Neural progenitor cell (in vitro differentiated cells): ENCODE measurements at regions not wholly inside any gene's neighbourhood (a gene's known extent, or its start where the extent isn't known, plus 50 kb on each side); places are given as distances from the start of the nearest gene placed in this dataset.

ENCODE experiments used
- EZH2 ChIP-seq: fragments of 200-600 bp; sonication (generic); IDR thresholded peaks from 2 replicates; pipeline ENCODE4 v1.6.1; 2017; ENCODE audit warnings: antibody characterized with exemption, mild to moderate bottlenecking, moderate library complexity
- EZH2phosphoT487 ChIP-seq: fragments of 200-600 bp; sonication (generic); IDR thresholded peaks from 2 replicates; pipeline ENCODE4 v1.6.1; 2017; ENCODE audit warnings: antibody characterized with exemption
- TF ChIP-seq, protein P1 (sequence below): fragments of 200-600 bp; sonication (generic); IDR thresholded peaks from 2 replicates; pipeline ENCODE4 v1.5.1; 2017; ENCODE audit warnings: antibody characterized with exemption, mild to moderate bottlenecking

DNA sequence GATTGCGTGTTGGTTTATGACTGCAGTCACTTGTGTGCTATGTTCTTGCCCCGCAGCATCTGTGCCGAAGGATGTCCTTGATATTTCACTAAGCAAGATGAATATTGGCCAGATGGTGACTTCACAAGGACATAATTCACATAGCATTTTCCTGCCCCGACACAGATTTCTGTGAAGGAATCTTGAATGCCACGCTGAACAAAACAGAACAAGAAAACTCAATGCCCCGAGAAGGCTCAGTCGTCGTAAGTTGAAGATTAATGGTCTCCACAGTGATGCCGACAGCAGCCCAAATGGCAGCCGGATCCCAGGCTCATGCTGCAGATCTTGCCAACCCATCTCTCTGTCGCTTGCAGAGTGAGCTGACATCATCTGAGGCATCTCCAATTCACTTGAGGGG, 145.9 kb downstream of the CPEB2 start:
- TF ChIP-seq, protein P1, sequence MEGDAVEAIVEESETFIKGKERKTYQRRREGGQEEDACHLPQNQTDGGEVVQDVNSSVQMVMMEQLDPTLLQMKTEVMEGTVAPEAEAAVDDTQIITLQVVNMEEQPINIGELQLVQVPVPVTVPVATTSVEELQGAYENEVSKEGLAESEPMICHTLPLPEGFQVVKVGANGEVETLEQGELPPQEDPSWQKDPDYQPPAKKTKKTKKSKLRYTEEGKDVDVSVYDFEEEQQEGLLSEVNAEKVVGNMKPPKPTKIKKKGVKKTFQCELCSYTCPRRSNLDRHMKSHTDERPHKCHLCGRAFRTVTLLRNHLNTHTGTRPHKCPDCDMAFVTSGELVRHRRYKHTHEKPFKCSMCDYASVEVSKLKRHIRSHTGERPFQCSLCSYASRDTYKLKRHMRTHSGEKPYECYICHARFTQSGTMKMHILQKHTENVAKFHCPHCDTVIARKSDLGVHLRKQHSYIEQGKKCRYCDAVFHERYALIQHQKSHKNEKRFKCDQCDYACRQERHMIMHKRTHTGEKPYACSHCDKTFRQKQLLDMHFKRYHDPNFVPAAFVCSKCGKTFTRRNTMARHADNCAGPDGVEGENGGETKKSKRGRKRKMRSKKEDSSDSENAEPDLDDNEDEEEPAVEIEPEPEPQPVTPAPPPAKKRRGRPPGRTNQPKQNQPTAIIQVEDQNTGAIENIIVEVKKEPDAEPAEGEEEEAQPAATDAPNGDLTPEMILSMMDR, result no peak
- no peak for TF ChIP-seq EZH2
- TF ChIP-seq EZH2phosphoT487, result no peak
